ENCODE measurements at regions not wholly inside any gene's neighbourhood (a gene's known extent, or its start where the extent isn't known, plus 50 kb on each side); places are given as distances from the start of the nearest gene placed in this dataset.
"Not testable (repeated sequence)": the region's sequence is repeated elsewhere in the genome, so short reads cannot be mapped to it uniquely, and the experiment has no call there.

- Mint-ChIP-seq H3K9me3 (no peaks in the 10 kb centered on the region), H3K4me1 (ENCODE audit: low read depth) (no peaks in the 10 kb centered on the region), H3K36me3 (ENCODE audit: low read depth) (no peaks in the 10 kb centered on the region), H3K27me3 (ENCODE audit: low read depth) (no peaks in the 10 kb centered on the region), H3K27ac (no peak overlapping the region), H3K4me3 (no peak overlapping the region)
- DNase-seq (ENCODE audit: low spot score) = no peak
Measured at GRCh38 chr2:184197413-184197812, 400.9 kb upstream of the ZNF804A start.

- not testable (repeated sequence) for H3K9me3 Mint-ChIP-seq; H3K4me3 Mint-ChIP-seq; H3K27me3 Mint-ChIP-seq (ENCODE audit: low read depth); H3K27ac Mint-ChIP-seq; DNase-seq (ENCODE audit: low spot score); H3K36me3 Mint-ChIP-seq (ENCODE audit: low read depth); H3K4me1 Mint-ChIP-seq (ENCODE audit: low read depth)
Measured at GRCh38 chr2:184198791-184199190, 399.5 kb upstream of the ZNF804A start.

GRCh38 chr2:184199274-184199673 is 399.1 kb upstream of the ZNF804A start:
- no peaks in the 10 kb centered on the region for H3K27me3 Mint-ChIP-seq (ENCODE audit: low read depth)
- DNase-seq (ENCODE audit: low spot score) = no peak
- H3K9me3 Mint-ChIP-seq = no peaks in the 10 kb centered on the region
- H3K36me3 Mint-ChIP-seq (ENCODE audit: low read depth) = no peaks in the 10 kb centered on the region
- H3K4me1 Mint-ChIP-seq (ENCODE audit: low read depth) = no peaks in the 10 kb centered on the region
- no peak overlapping the region for H3K27ac Mint-ChIP-seq
- H3K4me3 Mint-ChIP-seq = no peak overlapping the region

- Mint-ChIP-seq H3K4me3 (no peak overlapping the region), H3K4me1 (ENCODE audit: low read depth) (no peaks in the 10 kb centered on the region), H3K9me3 (no peaks in the 10 kb centered on the region), H3K27ac (no peak overlapping the region), H3K36me3 (ENCODE audit: low read depth) (no peaks in the 10 kb centered on the region), H3K27me3 (ENCODE audit: low read depth) (no peaks in the 10 kb centered on the region)
- DNase-seq (ENCODE audit: low spot score) = no peak
Measured at GRCh38 chr2:184201246-184201645, 397.1 kb upstream of the ZNF804A start.

GRCh38 chr2:184203661-184204060 is 394.7 kb upstream of the ZNF804A start:
- Mint-ChIP-seq H3K27ac (no peak overlapping the region), H3K9me3 (no peaks in the 10 kb centered on the region), H3K4me1 (ENCODE audit: low read depth) (no peaks in the 10 kb centered on the region), H3K4me3 (no peak overlapping the region), H3K27me3 (ENCODE audit: low read depth) (no peaks in the 10 kb centered on the region), H3K36me3 (ENCODE audit: low read depth) (no peaks in the 10 kb centered on the region)
- DNase-seq (ENCODE audit: low spot score) = no peak

- Mint-ChIP-seq H3K9me3 (peaks cover 9% of the 10 kb centered on the region), H3K36me3 (ENCODE audit: low read depth) (no peaks in the 10 kb centered on the region), H3K27ac (no peak overlapping the region), H3K4me3 (no peak overlapping the region), H3K4me1 (ENCODE audit: low read depth) (no peaks in the 10 kb centered on the region), H3K27me3 (ENCODE audit: low read depth) (no peaks in the 10 kb centered on the region)
- DNase-seq (ENCODE audit: low spot score) = no peak
Measured at GRCh38 chr2:184205048-184205596, 393.2 kb upstream of the ZNF804A start.

- Mint-ChIP-seq H3K27ac (no peak overlapping the region), H3K36me3 (ENCODE audit: low read depth) (no peaks in the 10 kb centered on the region), H3K9me3 (peaks cover 14% of the 10 kb centered on the region), H3K4me3 (no peak overlapping the region), H3K27me3 (ENCODE audit: low read depth) (no peaks in the 10 kb centered on the region), H3K4me1 (ENCODE audit: low read depth) (no peaks in the 10 kb centered on the region)
- DNase-seq (ENCODE audit: low spot score) = no peak
Measured at GRCh38 chr2:184206045-184206444, 392.3 kb upstream of the ZNF804A start.

- no peaks in the 10 kb centered on the region for H3K36me3 Mint-ChIP-seq (ENCODE audit: low read depth)
- no peak overlapping the region for H3K4me3 Mint-ChIP-seq
- peaks cover 46% of the 10 kb centered on the region for H3K9me3 Mint-ChIP-seq
Measured at GRCh38 chr2:184210329-184210728, 388.0 kb upstream of the ZNF804A start.

GRCh38 chr2:184215745-184216144 is 382.6 kb upstream of the ZNF804A start:
- no peaks in the 10 kb centered on the region for H3K4me1 Mint-ChIP-seq (ENCODE audit: low read depth)
- no peak overlapping the region for H3K4me3 Mint-ChIP-seq
- H3K27me3 Mint-ChIP-seq (ENCODE audit: low read depth) = no peaks in the 10 kb centered on the region
- no peaks in the 10 kb centered on the region for H3K36me3 Mint-ChIP-seq (ENCODE audit: low read depth)
- H3K9me3 Mint-ChIP-seq = peaks cover 62% of the 10 kb centered on the region
- no peak for DNase-seq (ENCODE audit: low spot score)
- H3K27ac Mint-ChIP-seq = no peak overlapping the region

More at GRCh38 chr2:184210329-184210728, 388.0 kb upstream of the ZNF804A start:
- DNase-seq (ENCODE audit: low spot score) = no peak
- Mint-ChIP-seq H3K27me3 (ENCODE audit: low read depth) (no peaks in the 10 kb centered on the region), H3K27ac (no peak overlapping the region), H3K4me1 (ENCODE audit: low read depth) (no peaks in the 10 kb centered on the region)

- no peak overlapping the region for H3K27ac Mint-ChIP-seq
- peaks cover 1% of the 10 kb centered on the region for H3K9me3 Mint-ChIP-seq
- H3K36me3 Mint-ChIP-seq (ENCODE audit: low read depth) = no peaks in the 10 kb centered on the region
- H3K27me3 Mint-ChIP-seq (ENCODE audit: low read depth) = no peaks in the 10 kb centered on the region
- no peak for DNase-seq (ENCODE audit: low spot score)
- H3K4me3 Mint-ChIP-seq = no peak overlapping the region
- H3K4me1 Mint-ChIP-seq (ENCODE audit: low read depth) = no peaks in the 10 kb centered on the region
Measured at GRCh38 chr2:184256611-184257010, 341.7 kb upstream of the ZNF804A start.

GRCh38 chr2:184261331-184261730 is 337.0 kb upstream of the ZNF804A start:
- Mint-ChIP-seq H3K9me3 (no peaks in the 10 kb centered on the region), H3K4me1 (ENCODE audit: low read depth) (no peaks in the 10 kb centered on the region), H3K27me3 (ENCODE audit: low read depth) (no peaks in the 10 kb centered on the region), H3K27ac (no peak overlapping the region), H3K36me3 (ENCODE audit: low read depth) (no peaks in the 10 kb centered on the region), H3K4me3 (no peak overlapping the region)
- DNase-seq (ENCODE audit: low spot score) = no peak

- Mint-ChIP-seq H3K4me1 (ENCODE audit: low read depth) (no peaks in the 10 kb centered on the region), H3K9me3 (no peaks in the 10 kb centered on the region), H3K27ac (no peak overlapping the region), H3K36me3 (ENCODE audit: low read depth) (no peaks in the 10 kb centered on the region), H3K27me3 (ENCODE audit: low read depth) (no peaks in the 10 kb centered on the region), H3K4me3 (no peak overlapping the region)
- DNase-seq (ENCODE audit: low spot score) = no peak
Measured at GRCh38 chr2:184261818-184262217, 336.5 kb upstream of the ZNF804A start.

GRCh38 chr2:184268900-184269477 is 329.3 kb upstream of the ZNF804A start:
- no peaks in the 10 kb centered on the region for H3K4me1 Mint-ChIP-seq (ENCODE audit: low read depth)
- no peak overlapping the region for H3K27ac Mint-ChIP-seq
- H3K27me3 Mint-ChIP-seq (ENCODE audit: low read depth) = no peaks in the 10 kb centered on the region
- H3K4me3 Mint-ChIP-seq = no peak overlapping the region
- H3K9me3 Mint-ChIP-seq = peaks cover 4% of the 10 kb centered on the region
- H3K36me3 Mint-ChIP-seq (ENCODE audit: low read depth) = no peaks in the 10 kb centered on the region
- DNase-seq (ENCODE audit: low spot score) = no peak

- no peak for DNase-seq (ENCODE audit: low spot score)
- Mint-ChIP-seq H3K36me3 (ENCODE audit: low read depth) (no peaks in the 10 kb centered on the region), H3K4me1 (ENCODE audit: low read depth) (no peaks in the 10 kb centered on the region)
Measured at GRCh38 chr2:184270660-184271059, 327.7 kb upstream of the ZNF804A start.

GRCh38 chr2:184272056-184272455 is 326.3 kb upstream of the ZNF804A start:
- no peak for DNase-seq (ENCODE audit: low spot score)
- no peak overlapping the region for H3K4me3 Mint-ChIP-seq
- H3K9me3 Mint-ChIP-seq = peaks cover 4% of the 10 kb centered on the region
- no peaks in the 10 kb centered on the region for H3K4me1 Mint-ChIP-seq (ENCODE audit: low read depth)
- no peaks in the 10 kb centered on the region for H3K36me3 Mint-ChIP-seq (ENCODE audit: low read depth)
- no peak overlapping the region for H3K27ac Mint-ChIP-seq
- no peaks in the 10 kb centered on the region for H3K27me3 Mint-ChIP-seq (ENCODE audit: low read depth)

More at GRCh38 chr2:184270660-184271059, 327.7 kb upstream of the ZNF804A start:
- Mint-ChIP-seq H3K27ac (no peak overlapping the region), H3K9me3 (peaks cover 4% of the 10 kb centered on the region), H3K27me3 (ENCODE audit: low read depth) (no peaks in the 10 kb centered on the region), H3K4me3 (no peak overlapping the region)
